ENCODE measurements at regions not wholly inside any gene's neighbourhood (a gene's known extent, or its start where the extent isn't known, plus 50 kb on each side); places are given as distances from the start of the nearest gene placed in this dataset.

- DNase-seq (ENCODE audit: low read depth in 1 of 2, low spot score in 2 of 2) (no peak), FAIRE-seq (no peak)
- H4K5ac ChIP-seq (ENCODE audit: insufficient read length, low read depth, low read length), result no peak overlapping the region
- H3K4me2 ChIP-seq (ENCODE audit: insufficient read depth in 1 of 2, low read depth in 2 of 2, low read length in 2 of 2), result no peak overlapping the region
- H2BK15ac ChIP-seq (ENCODE audit: low read length), result no peak overlapping the region
- no peak overlapping the region for H4K8ac ChIP-seq (ENCODE audit: extremely low read depth, insufficient read depth, low read length)
- no peak overlapping the region for H2BK20ac ChIP-seq (ENCODE audit: low read length)
- H3K79me1 ChIP-seq (ENCODE audit: low read depth, low read length), result no peaks in the 10 kb centered on the region
- H3K4ac ChIP-seq (replicated peaks; ENCODE audit: insufficient read length, low read depth, low read length), result no peak overlapping the region
- no peak overlapping the region for H3K18ac ChIP-seq (ENCODE audit: extremely low read depth, low read length)
- H3K14ac ChIP-seq (ENCODE audit: insufficient read length), result no peak overlapping the region
- CTCF ChIA-PET (ENCODE audit: partially characterized antibody), result interaction anchor here (0.6 to 3.7 kb wide), 22 partner anchors 10 to 1569 kb away, joined by 3 to 30 read pairs (median 4); no protein-coding TSS in a partner anchor
- H3K27me3 ChIP-seq (replicated peaks in 1 of 4; ENCODE audit: control insufficient read depth in 3 of 4, extremely low read depth in 1 of 4, insufficient read depth in 3 of 4, low read length in 3 of 4), result no peaks in the 10 kb centered on the region
- H2AFZ ChIP-seq (ENCODE audit: low read length), result no peak overlapping the region
- WGBS, 2 experiments (ENCODE audit: extremely low coverage in 1 of 2, insufficient coverage in 1 of 2, insufficient read length in 1 of 2, insufficient replicate concordance in 2 of 2, low coverage in 1 of 2, low lambda C conversion rate in 2 of 2, missing lambda C conversion rate in 1 of 2), result 97% methylated on average over 6 of the region's 6 CpGs; no CpG with 5 or more reads in 1 of the 2 experiments
- H4K20me1 ChIP-seq (replicated peaks in 1 of 2; ENCODE audit: control insufficient read depth in 1 of 2, insufficient read depth in 2 of 2, low read length in 2 of 2), result no peaks in the 10 kb centered on the region
- H3K23ac ChIP-seq (ENCODE audit: insufficient read length), result no peak overlapping the region
- H3K36me3 ChIP-seq (ENCODE audit: control insufficient read depth in 2 of 4, insufficient read depth in 4 of 4, low read length in 3 of 4), result no peaks in the 10 kb centered on the region
- H3K27ac ChIP-seq (ENCODE audit: low read depth, low read length), result no peak overlapping the region
- H3K4me3 ChIP-seq (ENCODE audit: extremely low read depth in 1 of 4, insufficient read depth in 2 of 4, low read depth in 3 of 4, low read length in 4 of 4), result no peak overlapping the region
- H3K79me2 ChIP-seq (ENCODE audit: control insufficient read depth in 1 of 2, insufficient read depth in 2 of 2, low read length in 2 of 2), result no peaks in the 10 kb centered on the region
- no peak overlapping the region for H3K56ac ChIP-seq (replicated peaks; ENCODE audit: insufficient read length, low read depth, low read length)
- no peaks in the 10 kb centered on the region for H3K4me1 ChIP-seq (replicated peaks in 1 of 4; ENCODE audit: control insufficient read depth in 3 of 4, insufficient read depth in 4 of 4, low read length in 3 of 4)
- no peaks in the 10 kb centered on the region for H3K23me2 ChIP-seq (ENCODE audit: low read depth, low read length)
- H2BK120ac ChIP-seq (replicated peaks; ENCODE audit: low read depth, low read length), result no peak overlapping the region
- no peaks in the 10 kb centered on the region for H3K9me3 ChIP-seq (ENCODE audit: insufficient read depth in 2 of 2, low read depth in 1 of 2, low read length in 1 of 2)
- H2AK5ac ChIP-seq (ENCODE audit: low read depth, low read length), result no peak overlapping the region
- no peak overlapping the region for H3K9ac ChIP-seq (replicated peaks in 1 of 4; ENCODE audit: extremely low read depth in 1 of 4, low read depth in 3 of 4, low read length in 3 of 4)
- H4K91ac ChIP-seq (replicated peaks; ENCODE audit: insufficient read length, low read length), result no peak overlapping the region
- no peak overlapping the region for H2BK12ac ChIP-seq (ENCODE audit: low read depth, low read length)
- TF ChIP-seq SP2 (IDR thresholded peaks at IDR 0.05; ENCODE audit: low read length) (no peak), CREB1 (IDR thresholded peaks at IDR 0.05) (no peak), ATF2 (IDR thresholded peaks at IDR 0.05; ENCODE audit: low read length) (no peak)
- POLR2A ChIA-PET (ENCODE audit: partially characterized antibody), result no interaction called here
- no peak overlapping the region for H2BK5ac ChIP-seq (ENCODE audit: low read depth, low read length)
These were observed 541.4 kb upstream of the ATXN8OS start for GRCh38 chr13:69566104-69566716.

All from H1 (cell line).